ENCODE measurements at regions not wholly inside any gene's neighbourhood (a gene's known extent, or its start where the extent isn't known, plus 50 kb on each side); places are given as distances from the start of the nearest gene placed in this dataset.

DNA sequence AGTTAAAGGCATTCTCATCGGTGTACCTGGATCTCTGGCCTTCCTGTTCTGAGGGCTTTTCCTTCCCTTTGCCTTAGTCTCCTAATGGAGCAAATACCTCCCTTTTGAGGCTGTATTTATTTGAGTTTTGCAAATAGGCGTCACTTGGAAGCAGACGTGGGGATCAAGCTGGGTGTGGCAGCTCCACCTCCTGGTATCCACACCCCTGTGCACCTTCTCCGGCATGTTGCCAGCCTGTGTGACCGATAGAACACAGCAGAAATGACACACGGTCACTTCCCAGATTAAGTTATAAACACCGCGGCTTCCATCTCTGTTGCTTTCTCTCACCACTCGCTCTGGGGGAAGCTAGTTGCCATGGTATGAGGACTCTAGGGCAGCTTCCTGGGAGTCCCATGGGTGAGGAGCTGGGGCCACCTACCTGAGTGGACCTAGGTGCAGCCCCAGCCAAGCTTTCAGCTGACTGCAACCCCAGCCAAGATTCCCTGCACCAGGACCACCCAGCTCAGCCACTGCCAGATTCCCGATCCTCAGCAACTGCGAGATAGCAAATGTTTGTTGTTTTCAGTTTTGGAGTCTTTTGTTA, 214.4 kb upstream of the MVB12B start:
- Histone ChIP-seq H3K4me3 (no peak overlapping the region), H3K27ac (ENCODE audit: low read depth) (no peak overlapping the region), H3F3A (replicated peaks; ENCODE audit: low read depth) (no peaks in the 10 kb centered on the region), H3K27me3 (ENCODE audit: insufficient read depth) (no peaks in the 10 kb centered on the region), H3K4me2 (no peak overlapping the region), H3K9me2 (ENCODE audit: insufficient read depth) (no peaks in the 10 kb centered on the region), H3K4me1 (ENCODE audit: insufficient read depth) (no peaks in the 10 kb centered on the region), H3K36me3 (ENCODE audit: insufficient read depth) (no peaks in the 10 kb centered on the region), H2AFZ (no peak overlapping the region), H3K79me2 (replicated peaks; ENCODE audit: insufficient read depth) (no peaks in the 10 kb centered on the region), H4K20me1 (replicated peaks; ENCODE audit: insufficient read depth) (no peaks in the 10 kb centered on the region; the same call in 1 of the 2 replicates)
- TF ChIP-seq, protein P1, sequence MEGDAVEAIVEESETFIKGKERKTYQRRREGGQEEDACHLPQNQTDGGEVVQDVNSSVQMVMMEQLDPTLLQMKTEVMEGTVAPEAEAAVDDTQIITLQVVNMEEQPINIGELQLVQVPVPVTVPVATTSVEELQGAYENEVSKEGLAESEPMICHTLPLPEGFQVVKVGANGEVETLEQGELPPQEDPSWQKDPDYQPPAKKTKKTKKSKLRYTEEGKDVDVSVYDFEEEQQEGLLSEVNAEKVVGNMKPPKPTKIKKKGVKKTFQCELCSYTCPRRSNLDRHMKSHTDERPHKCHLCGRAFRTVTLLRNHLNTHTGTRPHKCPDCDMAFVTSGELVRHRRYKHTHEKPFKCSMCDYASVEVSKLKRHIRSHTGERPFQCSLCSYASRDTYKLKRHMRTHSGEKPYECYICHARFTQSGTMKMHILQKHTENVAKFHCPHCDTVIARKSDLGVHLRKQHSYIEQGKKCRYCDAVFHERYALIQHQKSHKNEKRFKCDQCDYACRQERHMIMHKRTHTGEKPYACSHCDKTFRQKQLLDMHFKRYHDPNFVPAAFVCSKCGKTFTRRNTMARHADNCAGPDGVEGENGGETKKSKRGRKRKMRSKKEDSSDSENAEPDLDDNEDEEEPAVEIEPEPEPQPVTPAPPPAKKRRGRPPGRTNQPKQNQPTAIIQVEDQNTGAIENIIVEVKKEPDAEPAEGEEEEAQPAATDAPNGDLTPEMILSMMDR (conservative IDR thresholded peaks at IDR 0.05; ENCODE audit: low read depth in 2 of 2): peak in 1 of 2 experiments; percentile 25; a peak in 2 of 4 replicates
- TF ChIP-seq POLR2AphosphoS5 (IDR thresholded peaks at IDR 0.05; ENCODE audit: low read depth): no peak
- Mint-ChIP-seq H3K9me3 (peaks cover 2% of the 10 kb centered on the region; the same call in 1 of the 3 replicates), H3K27me3 (ENCODE audit: insufficient read depth, low read depth, poor library complexity) (peaks cover 5% of the 10 kb centered on the region), H3K4me1 (no peaks in the 10 kb centered on the region), H3K4me3 (no peak overlapping the region), H3K36me3 (ENCODE audit: low read depth) (no peaks in the 10 kb centered on the region; the same call in 2 of the 3 replicates), H3K27ac (no peak overlapping the region)
- DNase-seq (ENCODE audit: low spot score): no peak
- no peak for ATAC-seq

DNA sequence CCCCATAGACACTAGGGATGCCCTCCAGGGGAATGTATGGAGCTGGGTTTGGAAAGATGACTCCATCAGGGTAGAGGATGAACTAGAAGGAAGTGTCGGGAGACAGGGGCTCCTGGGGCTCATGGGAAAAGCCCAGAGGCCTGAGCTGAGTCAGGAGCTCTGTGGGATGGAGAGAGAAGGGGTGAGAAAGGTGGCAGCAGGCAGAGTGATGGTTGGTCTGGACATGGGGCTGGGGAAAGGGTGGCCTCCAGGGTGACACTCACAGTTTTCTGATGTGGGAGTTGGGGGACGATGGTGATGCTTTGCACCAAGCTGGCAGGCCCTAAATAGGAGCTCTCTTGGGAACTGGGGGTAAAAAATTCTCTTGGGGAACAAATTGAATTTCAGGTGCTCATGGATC, 213.5 kb upstream of the MVB12B start:
- H3K27me3 ChIP-seq (ENCODE audit: insufficient read depth): no peaks in the 10 kb centered on the region
- no peaks in the 10 kb centered on the region for H3K4me1 Mint-ChIP-seq
- H3K9me3 Mint-ChIP-seq: peaks cover 2% of the 10 kb centered on the region; the same call in 1 of the 3 replicates
- TF ChIP-seq, protein P2, sequence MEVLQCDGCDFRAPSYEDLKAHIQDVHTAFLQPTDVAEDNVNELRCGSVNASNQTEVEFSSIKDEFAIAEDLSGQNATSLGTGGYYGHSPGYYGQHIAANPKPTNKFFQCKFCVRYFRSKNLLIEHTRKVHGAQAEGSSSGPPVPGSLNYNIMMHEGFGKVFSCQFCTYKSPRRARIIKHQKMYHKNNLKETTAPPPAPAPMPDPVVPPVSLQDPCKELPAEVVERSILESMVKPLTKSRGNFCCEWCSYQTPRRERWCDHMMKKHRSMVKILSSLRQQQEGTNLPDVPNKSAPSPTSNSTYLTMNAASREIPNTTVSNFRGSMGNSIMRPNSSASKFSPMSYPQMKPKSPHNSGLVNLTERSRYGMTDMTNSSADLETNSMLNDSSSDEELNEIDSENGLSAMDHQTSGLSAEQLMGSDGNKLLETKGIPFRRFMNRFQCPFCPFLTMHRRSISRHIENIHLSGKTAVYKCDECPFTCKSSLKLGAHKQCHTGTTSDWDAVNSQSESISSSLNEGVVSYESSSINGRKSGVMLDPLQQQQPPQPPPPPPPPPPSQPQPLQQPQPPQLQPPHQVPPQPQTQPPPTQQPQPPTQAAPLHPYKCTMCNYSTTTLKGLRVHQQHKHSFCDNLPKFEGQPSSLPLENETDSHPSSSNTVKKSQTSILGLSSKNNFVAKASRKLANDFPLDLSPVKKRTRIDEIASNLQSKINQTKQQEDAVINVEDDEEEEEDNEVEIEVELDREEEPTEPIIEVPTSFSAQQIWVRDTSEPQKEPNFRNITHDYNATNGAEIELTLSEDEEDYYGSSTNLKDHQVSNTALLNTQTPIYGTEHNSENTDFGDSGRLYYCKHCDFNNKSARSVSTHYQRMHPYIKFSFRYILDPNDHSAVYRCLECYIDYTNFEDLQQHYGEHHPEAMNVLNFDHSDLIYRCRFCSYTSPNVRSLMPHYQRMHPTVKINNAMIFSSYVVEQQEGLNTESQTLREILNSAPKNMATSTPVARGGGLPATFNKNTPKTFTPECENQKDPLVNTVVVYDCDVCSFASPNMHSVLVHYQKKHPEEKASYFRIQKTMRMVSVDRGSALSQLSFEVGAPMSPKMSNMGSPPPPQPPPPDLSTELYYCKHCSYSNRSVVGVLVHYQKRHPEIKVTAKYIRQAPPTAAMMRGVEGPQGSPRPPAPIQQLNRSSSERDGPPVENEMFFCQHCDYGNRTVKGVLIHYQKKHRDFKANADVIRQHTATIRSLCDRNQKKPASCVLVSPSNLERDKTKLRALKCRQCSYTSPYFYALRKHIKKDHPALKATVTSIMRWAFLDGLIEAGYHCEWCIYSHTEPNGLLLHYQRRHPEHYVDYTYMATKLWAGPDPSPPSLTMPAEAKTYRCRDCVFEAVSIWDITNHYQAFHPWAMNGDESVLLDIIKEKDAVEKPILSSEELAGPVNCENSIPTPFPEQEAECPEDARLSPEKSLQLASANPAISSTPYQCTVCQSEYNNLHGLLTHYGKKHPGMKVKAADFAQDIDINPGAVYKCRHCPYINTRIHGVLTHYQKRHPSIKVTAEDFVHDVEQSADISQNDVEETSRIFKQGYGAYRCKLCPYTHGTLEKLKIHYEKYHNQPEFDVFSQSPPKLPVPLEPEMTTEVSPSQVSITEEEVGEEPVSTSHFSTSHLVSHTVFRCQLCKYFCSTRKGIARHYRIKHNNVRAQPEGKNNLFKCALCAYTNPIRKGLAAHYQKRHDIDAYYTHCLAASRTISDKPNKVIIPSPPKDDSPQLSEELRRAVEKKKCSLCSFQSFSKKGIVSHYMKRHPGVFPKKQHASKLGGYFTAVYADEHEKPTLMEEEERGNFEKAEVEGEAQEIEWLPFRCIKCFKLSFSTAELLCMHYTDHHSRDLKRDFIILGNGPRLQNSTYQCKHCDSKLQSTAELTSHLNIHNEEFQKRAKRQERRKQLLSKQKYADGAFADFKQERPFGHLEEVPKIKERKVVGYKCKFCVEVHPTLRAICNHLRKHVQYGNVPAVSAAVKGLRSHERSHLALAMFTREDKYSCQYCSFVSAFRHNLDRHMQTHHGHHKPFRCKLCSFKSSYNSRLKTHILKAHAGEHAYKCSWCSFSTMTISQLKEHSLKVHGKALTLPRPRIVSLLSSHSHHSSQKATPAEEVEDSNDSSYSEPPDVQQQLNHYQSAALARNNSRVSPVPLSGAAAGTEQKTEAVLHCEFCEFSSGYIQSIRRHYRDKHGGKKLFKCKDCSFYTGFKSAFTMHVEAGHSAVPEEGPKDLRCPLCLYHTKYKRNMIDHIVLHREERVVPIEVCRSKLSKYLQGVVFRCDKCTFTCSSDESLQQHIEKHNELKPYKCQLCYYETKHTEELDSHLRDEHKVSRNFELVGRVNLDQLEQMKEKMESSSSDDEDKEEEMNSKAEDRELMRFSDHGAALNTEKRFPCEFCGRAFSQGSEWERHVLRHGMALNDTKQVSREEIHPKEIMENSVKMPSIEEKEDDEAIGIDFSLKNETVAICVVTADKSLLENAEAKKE (CRISPR knock-in tag; IDR thresholded peaks at IDR 0.05): no peak
- no peak for TF ChIP-seq STAT1 (IDR thresholded peaks at IDR 0.05; ENCODE audit: unreplicated experiment)
- TF ChIP-seq EZH2phosphoT487 (IDR thresholded peaks at IDR 0.05; ENCODE audit: unreplicated experiment): no peak
- TF ChIP-seq, protein P3, sequence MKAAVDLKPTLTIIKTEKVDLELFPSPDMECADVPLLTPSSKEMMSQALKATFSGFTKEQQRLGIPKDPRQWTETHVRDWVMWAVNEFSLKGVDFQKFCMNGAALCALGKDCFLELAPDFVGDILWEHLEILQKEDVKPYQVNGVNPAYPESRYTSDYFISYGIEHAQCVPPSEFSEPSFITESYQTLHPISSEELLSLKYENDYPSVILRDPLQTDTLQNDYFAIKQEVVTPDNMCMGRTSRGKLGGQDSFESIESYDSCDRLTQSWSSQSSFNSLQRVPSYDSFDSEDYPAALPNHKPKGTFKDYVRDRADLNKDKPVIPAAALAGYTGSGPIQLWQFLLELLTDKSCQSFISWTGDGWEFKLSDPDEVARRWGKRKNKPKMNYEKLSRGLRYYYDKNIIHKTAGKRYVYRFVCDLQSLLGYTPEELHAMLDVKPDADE (IDR thresholded peaks at IDR 0.05): no peak
- no peak for TF ChIP-seq EZH2 (IDR thresholded peaks at IDR 0.05; ENCODE audit: low read depth, unreplicated experiment)
- TF ChIP-seq ZNF331 (CRISPR knock-in tag; IDR thresholded peaks at IDR 0.05; ENCODE audit: low read depth): no peak
- no peak for TF ChIP-seq JUNB (IDR thresholded peaks at IDR 0.05; ENCODE audit: unreplicated experiment)
- no peak for TF ChIP-seq ZNF114 (CRISPR knock-in tag; IDR thresholded peaks at IDR 0.05)
- TF ChIP-seq NANOG (IDR thresholded peaks at IDR 0.05; ENCODE audit: borderline replicate concordance): no peak
- TF ChIP-seq CREB1 (CRISPR knock-in tag; IDR thresholded peaks at IDR 0.05; ENCODE audit: low read depth): no peak

More for the DNA sequence above, 213.5 kb upstream of the MVB12B start:
- Histone ChIP-seq H3K36me3 (ENCODE audit: insufficient read depth) (no peaks in the 10 kb centered on the region), H3K4me3 (no peak overlapping the region), H3K4me2 (no peak overlapping the region), H3F3A (replicated peaks; ENCODE audit: low read depth) (no peaks in the 10 kb centered on the region), H3K9me2 (ENCODE audit: insufficient read depth) (no peaks in the 10 kb centered on the region), H3K79me2 (replicated peaks; ENCODE audit: insufficient read depth) (no peaks in the 10 kb centered on the region), H2AFZ (no peak overlapping the region), H3K4me1 (ENCODE audit: insufficient read depth) (no peaks in the 10 kb centered on the region), H3K27ac (ENCODE audit: low read depth) (no peak overlapping the region), H4K20me1 (replicated peaks; ENCODE audit: insufficient read depth) (no peaks in the 10 kb centered on the region; the same call in 1 of the 2 replicates)
- Mint-ChIP-seq H3K4me3 (no peak overlapping the region), H3K27me3 (ENCODE audit: insufficient read depth, low read depth, poor library complexity) (peaks cover 5% of the 10 kb centered on the region), H3K27ac (no peak overlapping the region), H3K36me3 (ENCODE audit: low read depth) (no peaks in the 10 kb centered on the region; the same call in 2 of the 3 replicates)
- DNase-seq (ENCODE audit: low spot score) (no peak), ATAC-seq (no peak)

All from GM23338 (cell line).